Amniotic epithelial cell (primary cell): ENCODE measurements at regions not wholly inside any gene's neighbourhood (a gene's known extent, or its start where the extent isn't known, plus 50 kb on each side); places are given as distances from the start of the nearest gene placed in this dataset.
"Not testable (repeated sequence)": the region's sequence is repeated elsewhere in the genome, so short reads cannot be mapped to it uniquely, and the experiment has no call there.

Source experiments
- DNase-seq: peaks from one replicate; pipeline ENCODE4 v3.0.0-alpha.2; 2010; ENCODE audit warnings: low read depth

DNA sequence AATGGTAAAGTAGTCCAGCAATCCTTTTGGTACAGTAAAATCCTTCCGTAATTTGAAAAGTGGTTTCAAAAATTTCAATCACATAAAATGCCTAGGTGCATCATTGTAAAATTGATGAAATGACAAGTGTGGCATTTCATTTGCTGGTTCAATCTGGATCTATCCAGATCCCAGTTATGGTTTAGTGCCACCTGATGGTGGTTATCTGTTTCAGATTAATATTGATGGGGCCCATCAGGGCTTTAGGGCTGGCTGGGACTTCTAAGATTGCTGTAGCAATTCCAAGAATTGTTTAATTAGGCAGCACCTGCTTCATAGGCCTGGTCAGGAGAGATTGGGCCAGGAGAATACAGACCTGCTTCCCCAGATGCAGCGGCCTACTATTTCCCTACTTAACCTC, 55.5 kb upstream of the PIK3C3 start:
- no peak for DNase-seq

DNA sequence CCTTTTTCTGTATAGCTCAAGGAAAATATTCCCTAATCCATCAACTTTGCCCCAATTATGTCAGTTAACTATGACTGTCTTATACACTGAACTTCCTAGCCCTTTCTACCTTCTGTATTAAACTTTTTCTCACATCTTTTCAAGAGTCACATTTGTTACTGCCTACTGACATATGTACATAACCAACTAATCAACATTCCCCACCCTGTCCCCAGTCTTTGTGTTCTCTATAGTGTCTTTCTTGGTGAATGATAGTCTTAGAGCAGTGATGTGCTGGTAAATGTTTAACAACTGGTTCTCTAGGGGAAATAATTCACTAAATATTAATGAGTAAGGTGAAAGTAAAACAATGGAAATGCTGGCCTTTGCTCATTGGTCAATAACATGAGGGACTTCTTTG, 61.6 kb upstream of the PIK3C3 start:
- no peak for DNase-seq

DNA sequence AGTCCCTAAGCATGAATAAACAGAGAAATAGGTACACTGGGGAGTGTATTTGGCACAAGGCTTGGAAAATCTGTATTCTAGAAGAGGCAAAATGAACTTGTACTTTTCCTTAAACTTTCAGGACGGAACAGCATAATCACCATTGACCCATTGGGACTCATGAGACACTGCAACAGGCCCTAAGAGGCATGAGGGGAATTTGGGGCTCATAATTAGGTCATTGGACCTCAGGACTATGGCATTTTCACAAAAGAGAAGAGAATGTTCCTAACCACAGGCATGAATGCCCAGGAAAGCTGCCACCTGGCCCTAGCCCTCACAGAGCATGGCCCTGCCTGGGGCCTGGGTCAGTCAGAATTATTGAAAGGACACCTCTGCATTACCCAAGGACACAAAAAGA, 67.9 kb upstream of the PIK3C3 start:
- no peak for DNase-seq

DNA sequence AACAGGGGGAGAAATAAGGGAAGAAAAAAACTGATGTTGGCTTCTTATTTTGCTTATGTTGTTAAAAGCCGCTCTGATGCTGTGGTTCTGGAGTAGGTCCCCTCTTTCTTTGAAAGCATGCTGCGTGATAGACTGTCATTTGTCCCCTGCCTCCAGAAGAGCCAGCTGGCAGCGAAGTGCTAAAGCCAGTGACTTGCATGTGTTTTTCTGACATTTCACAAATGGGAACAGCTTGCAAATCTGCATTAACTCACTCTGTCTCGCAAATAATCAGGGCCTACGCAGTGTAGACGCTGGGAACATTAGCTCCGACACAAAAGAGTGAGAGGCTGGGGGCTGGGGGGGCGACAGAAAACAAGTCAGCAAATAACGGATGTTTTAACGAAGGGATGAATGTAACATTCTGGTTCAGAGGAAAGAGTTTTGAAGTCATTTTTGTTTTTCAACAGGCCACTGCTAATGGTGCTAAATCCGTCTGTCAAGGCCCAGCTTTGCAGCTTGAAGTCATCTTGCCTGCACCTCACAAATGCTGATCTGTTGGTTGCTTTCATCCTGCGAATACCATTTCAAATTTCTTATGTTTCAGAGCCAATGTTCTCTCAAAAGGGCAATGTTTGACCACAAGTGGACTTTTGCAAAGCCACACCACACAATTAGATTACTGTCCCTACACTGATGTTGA, 68.8 kb upstream of the PIK3C3 start:
- no peak for DNase-seq

DNA sequence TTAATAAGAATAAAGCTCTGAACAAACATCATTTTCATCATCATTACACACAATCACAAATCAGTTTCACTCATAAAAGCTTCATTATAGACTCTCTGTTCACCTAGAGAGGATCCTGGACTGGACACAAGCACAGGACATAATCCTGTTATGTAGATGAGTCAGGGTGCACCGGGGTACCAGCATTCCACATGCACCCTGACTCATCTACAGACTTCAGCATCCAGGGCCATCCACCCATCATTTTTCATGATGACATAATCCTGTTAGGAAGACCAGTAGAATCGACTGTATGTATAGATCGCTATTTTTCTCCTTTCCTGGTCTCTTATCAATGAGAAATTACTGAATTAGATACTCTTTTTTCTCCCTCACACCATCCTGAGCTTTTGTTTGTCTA, 73.7 kb upstream of the PIK3C3 start:
- DNase-seq, result peak; percentile 78

DNA sequence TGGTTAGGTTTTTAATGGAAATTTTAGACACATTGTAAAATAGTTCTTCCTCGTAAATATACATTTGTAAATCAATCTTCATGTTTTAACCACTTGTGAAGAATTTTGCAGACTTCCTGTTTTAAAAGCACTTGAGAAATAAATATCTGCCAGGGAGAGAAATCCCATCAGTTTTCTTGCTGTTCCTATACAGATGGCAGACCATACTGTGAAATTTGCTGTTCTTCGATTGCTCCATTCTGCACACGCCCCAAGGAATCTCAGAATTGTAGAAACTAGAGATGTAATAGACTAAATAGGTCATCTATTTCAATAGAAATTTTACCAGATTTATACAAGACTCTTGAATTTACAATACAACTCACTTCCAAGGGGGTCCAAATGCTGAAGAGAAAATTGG, 75.8 kb upstream of the PIK3C3 start:
- no peak for DNase-seq

DNA sequence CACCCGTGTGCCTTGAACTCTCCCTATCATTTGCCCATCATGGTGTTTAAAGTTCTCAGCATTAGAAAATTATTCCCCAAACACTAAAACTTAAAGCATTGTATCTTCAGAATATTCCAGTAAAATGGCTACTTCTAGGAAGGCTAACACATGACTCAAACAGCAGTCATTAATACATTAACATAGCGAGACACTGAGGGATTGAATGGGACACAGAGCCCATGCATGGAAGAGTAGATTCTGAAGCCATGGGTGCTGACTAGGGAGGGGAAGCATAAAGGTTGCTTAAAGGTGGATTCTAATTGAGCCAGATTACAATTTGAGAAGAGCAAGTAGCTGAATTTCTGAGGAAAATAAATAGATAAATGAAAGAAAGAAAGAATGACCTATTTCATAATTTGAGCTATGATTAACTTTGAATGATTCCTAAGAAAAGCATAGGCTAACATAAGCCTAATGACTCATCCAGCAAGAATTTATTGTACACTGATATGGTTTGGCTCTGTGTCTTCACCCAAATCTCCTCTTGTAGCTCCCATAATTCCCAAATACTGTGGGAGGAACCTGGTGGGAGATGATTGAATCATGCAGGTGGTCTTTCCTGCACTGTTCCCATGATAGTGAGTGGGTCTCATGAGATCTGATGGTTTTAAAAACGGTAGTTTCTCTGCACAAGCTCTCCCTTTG, 79.8 kb upstream of the PIK3C3 start:
- peak; percentile 73 for DNase-seq

DNA sequence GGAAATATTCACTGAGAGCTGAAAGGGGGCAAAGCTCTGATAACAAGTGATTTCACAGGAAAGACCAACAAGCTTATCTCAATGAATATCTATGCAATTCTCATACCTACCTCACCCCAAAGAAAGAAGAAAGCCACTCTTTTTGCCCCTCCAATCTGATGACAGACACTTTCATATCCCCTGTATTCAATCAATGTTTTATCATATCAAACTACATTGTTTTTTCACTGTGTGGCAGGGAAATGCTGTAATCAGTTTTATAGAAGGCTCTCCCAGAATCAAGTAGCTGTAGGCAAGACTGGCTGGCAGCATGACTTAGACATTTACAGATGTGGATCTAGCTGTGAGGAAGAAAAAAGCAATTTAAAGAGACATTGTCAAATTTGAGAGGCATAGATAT, 81.3 kb upstream of the PIK3C3 start:
- no peak for DNase-seq

DNA sequence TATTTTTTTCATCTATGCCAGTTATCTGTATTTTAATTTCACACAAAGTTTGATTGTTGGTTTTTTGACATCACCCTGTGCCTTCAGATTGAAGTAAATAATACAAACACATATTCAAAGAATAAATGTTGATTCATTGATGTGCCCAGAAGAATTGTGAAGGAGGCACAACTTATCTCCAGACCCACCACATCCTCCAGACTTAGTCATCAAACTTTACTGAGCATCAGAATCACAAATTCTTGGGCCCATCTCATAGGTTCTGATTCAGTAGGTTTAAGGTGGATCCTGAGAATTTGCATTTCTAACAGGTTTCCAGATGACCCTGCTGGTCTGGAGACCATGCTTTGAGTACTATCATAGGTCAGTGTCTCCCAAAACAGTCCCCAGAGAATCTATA, 82.8 kb upstream of the PIK3C3 start:
- DNase-seq, result peak; percentile 6

DNA sequence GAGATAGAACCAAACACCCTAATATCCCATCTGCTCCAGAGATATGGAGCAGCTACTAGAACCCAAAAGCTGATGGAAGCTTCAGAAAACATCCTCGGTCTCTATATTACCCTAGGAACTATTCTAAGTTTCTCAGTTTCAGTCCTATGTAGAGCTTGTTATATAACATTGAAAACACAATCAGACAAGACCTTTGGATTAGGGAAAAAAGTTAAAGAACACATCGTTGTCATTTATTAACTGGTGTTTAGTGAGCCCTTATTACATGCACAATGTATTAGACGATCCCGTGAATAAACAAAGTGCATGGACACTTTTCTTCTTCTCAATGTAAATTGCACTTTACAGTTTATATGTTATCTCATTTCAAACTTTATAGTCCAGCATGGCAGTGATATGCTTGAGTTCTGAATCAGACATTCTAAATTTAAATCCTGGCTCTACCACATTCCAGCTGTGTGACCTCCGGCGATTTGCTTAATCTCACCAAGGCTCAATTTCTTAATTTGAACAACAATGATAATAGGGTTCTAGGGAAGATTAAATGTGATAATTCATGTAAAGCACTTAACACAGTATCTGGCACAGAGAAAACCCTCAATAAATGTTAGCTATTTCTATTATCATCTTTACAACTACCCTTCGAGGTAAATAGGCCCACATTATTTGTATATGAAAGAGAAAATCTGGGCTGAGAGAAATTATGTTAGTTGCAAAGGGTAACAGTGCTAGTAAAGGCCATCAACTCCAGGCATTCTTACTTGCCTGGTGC, 83.6 kb upstream of the PIK3C3 start:
- DNase-seq, result peak; percentile 8

DNA sequence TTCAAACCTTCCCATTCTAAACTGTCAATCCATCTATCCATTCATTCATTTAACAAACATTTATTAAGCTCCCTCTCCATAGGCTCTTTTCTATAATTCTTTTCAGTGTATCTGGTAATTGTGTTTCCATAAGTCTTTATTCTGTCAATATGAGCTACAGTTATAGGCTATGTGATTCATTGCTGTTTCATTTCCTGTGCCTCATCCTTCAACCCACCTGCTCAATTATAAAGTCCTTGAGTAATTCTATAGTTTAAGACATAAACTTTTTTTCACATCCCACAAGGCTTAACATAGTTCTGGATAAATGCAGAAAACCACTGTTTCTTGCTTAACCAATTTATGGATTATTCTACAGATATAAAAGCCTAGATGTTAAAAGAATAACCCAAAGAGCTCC, 84.2 kb upstream of the PIK3C3 start:
- DNase-seq, result no peak

DNA sequence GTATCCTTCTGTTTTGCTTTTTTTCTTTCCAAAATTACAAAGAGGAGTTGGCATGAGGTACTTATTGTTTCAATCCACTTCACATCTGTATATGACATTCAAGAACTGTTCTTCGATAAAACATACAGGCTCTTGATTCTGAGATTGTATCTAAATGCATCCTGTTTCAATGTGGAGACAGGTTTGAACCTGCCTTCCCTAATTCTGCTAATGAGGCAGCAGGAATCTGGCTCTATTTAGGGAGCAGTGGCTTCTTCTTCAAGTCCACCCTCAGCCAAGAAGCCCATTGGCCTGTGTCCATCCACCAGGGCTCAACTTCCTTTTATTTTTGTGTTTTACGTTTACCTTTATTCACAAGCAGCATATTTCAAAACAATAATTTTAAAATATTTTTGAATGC, 84.8 kb upstream of the PIK3C3 start:
- DNase-seq, result no peak

DNA sequence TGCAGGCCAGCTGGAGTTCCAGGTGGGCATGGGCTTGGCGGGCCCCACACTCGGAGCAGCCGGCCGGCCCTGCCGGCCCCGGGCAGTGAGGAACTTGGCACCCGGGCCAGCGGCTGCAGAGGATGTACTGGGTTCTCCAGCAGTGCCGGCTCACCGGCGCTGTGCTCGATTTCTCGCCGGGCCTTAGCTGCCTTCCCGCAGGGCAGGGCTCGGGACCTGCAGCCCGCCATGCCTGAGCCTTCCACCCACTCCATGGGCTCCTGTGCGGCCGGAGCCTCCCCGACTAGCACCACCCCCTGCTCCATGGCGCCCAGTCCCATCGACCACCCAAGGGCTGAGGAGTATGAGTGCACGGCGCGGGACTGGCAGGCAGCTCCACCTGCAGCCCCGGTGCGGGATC, 89.2 kb upstream of the PIK3C3 start:
- not testable (repeated sequence) for DNase-seq

DNA sequence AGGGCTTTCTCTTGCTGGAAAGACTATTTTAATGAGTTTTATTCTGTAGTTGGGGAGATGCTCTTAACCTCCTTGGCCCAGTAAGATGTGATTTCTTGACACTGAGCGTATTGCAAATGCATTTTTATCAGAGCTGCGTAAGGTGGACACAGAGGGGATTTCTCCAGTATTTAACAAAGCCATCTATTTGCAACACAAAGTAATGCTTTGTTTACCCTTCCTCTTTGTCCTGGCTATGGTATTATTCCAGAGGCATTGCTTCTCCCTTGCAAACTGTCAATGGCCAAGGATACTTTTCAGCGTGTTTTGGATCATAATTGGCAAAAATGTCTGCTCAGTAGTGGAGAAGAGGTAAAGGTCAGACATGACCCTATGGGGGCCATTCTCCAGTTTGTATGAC, 90.8 kb upstream of the PIK3C3 start:
- DNase-seq, result no peak

DNA sequence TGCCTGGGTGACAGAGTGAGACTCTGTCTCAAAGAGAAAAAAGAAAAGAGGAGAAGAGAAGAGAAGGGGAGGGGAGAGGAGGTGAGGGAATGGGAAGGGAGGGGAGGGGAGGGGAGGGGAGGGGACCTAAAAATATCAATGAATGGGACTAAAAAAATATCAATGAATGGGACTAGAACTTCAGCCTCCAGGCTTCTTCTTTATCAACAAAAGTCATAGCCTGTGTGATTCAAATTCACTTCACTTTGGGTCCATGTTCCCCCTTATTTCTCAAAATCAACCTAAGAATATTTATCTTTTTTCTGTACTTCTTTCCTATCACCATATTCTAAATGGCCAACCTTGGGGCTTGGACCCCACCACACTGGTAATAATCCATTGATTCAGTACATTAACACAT, 92.1 kb upstream of the PIK3C3 start:
- no peak for DNase-seq

DNA sequence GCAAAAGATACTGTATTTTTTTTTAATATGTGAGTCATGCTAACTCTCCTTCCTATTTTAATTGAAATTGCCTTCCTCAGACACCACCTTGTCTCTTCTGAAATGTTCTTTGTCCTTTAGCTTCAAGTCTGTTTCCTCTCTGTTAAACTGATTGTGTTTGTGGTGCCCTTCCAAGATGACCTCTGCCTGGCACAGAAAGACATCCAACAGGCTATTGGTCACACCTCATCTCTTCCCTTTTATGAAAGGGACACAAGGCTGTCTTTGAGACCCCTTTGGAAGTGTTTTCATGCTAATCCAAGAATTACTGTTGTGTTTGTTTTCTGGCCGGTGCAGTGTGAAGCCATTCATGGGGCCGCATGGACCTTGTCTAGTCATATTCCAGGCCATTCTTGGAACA, 94.0 kb upstream of the PIK3C3 start:
- DNase-seq, result no peak

DNA sequence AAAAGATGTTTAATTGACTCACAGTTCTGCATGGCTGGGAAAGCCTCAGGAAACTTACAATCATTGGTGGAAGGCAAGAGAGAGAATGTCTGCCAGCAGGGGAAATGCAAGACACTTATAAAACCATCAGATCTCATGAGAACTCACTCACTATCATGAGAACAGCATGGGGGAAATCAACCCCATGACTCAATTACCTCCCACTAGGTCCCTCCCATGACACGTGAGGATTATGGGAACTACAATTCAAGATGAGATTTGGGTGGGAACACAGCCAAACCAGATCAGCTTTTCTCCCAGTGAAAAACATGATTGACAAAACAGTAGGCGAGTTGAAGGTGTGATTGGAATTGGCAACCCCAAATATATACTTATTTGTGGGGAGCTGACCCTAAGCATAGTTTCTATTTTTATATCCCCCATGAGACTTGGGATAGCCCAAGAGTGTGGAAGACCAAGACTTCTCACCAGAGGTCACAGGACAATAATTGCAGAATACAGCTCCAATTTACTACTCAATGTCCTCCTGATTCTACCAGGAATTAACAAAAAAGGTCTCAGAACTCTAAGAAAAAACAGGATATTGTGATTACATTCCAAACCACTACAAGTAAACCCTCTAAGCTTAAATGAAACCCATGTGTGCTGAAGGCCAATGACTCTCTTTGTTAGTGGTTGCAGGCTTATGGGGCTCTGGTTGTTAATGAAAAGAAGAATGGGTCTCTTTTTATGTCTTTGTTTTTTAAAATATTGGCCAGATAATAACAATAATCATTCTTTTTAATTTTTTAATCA, 96.1 kb upstream of the PIK3C3 start:
- no peak for DNase-seq

DNA sequence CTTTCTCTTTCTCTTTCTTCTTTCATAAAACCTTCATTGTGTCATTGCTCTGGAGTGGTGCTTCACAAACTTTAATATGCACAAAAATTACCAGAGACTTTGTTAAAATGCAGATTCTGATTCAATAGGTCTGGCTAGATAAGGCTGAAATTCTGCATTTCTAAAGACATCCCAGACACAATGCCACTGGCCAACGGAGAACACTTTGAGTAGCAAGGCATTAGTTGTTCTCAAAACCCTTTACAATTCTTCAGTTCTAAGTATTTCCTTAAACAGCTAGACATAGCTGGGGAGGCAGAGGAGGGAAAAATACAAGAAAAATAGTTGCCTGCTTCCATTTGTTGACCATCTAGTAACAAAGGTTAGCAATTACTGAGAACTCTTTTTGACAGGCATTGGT, 101.8 kb upstream of the PIK3C3 start:
- DNase-seq, result no peak

DNA sequence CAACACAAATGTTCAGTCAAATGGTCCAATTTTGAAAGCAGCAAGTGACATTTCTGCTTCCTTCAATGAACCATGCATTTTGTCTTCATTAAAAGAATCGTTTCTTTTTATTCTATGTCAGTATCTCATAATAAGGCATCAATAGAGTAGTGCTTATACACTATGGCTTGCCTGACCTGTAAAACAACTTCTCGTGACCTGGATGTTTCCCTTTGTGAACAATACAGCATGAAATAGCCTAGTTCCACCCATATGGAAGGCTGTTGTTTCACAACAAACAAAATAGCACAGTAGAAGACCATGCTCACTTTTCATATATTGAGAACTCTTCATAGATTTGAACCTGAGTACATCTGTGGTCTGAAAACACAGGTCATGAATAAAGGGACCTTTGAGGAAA, 104.3 kb upstream of the PIK3C3 start:
- no peak for DNase-seq

DNA sequence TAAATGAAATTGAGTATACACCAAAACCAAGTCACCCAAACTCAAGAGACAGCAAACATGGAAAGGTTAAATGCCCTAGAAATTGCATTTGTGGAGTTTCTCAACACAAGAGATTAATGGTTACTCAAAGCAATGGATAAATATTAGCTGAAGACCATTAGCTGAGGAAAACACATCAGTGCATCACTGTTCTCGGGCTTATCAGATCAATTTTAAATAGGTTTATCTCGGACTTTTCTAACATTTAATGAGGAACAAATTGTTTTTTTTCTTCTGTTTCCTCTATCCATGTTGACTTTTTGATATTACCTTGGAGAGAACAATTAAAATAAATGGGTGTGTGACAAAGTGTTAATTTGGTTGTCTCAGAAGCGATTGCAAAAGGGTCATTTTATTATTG, 105.4 kb upstream of the PIK3C3 start:
- DNase-seq, result no peak

DNA sequence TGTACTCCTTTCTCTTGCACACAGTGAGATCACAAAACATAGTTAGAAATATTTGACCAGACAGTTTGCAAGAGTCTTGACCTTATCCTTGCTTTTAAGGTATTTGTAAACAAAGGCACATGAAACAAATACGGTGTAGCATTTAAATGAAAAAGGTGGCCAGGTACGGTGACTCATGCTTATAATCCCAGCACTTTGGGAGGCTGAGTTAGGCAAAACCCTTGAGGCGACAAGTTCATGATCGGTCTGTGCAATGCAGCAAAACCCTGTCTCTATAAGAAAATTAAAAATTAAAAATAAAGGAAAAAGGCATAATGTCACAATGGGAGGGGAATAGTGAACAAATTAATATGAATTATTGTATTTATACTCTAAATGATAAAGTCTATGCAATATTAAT, 109.5 kb upstream of the PIK3C3 start:
- no peak for DNase-seq

DNA sequence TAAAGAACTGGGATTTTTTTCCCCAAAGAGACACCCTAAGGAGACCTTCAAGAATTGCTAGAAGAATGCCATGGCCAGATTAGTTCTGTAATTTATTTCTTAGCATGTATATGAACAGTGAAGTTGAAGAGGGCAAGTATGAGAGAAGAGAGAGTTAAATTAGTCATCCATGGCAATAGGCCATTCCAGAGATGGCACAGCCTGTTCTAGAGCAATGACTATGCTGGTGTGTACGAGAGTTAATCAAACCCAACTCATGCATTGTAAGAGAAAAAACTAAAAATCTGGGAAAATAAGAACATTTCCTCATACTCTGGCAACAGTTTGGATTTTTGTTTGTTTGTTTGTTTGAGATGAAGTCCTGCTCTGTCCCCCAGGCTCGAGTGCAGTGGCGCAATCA, 112.1 kb upstream of the PIK3C3 start:
- DNase-seq, result peak; percentile 68
